Fibroblast of skin of right quadriceps (primary cell): ENCODE measurements at regions not wholly inside any gene's neighbourhood (a gene's known extent, or its start where the extent isn't known, plus 50 kb on each side); places are given as distances from the start of the nearest gene placed in this dataset.
"Not testable (repeated sequence)": the region's sequence is repeated elsewhere in the genome, so short reads cannot be mapped to it uniquely, and the experiment has no call there.

Experiments
- DNase-seq: peaks from one replicate; pipeline ENCODE4 v3.0.0-alpha.2; 2013

DNA sequence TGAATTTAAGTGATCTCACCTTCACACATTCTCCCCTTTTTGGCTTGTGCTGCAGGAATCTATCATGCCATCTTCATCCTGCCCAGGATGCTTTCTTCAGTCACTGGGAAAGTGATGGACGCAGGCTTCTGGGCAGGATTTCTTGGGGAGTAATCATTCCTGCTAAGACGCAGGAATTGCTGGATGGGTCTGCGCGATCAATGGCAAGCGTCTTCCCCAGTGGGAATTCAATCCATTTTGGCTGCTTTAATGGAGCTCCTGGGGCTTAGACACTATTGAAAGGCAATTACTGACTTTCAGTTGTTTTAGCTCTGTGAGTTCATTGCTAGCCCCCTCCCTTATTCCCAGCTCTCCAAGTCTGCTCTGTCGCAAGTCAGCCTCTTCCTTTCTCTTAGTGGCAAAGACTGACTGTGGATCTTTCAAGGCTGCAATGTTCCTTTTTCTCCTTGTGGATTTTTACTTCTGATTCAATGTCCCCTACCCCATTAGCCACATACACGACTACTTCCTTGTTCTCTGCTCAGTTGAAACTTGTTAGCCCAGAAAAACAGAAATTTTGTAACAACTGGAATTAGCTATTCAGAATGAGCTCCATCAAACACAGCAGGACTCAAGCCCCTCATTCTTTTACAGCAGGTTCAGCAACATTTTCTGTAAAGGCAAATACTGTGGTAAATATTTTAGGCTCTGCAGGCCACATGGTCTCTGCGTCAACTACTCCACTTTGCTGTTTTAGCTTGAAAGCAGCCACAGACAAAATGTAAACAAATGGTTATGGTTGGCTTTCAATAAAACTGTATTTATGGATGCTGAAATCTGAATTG, 154.9 kb downstream of the ASB9 start:
- DNase-seq = no peak

DNA sequence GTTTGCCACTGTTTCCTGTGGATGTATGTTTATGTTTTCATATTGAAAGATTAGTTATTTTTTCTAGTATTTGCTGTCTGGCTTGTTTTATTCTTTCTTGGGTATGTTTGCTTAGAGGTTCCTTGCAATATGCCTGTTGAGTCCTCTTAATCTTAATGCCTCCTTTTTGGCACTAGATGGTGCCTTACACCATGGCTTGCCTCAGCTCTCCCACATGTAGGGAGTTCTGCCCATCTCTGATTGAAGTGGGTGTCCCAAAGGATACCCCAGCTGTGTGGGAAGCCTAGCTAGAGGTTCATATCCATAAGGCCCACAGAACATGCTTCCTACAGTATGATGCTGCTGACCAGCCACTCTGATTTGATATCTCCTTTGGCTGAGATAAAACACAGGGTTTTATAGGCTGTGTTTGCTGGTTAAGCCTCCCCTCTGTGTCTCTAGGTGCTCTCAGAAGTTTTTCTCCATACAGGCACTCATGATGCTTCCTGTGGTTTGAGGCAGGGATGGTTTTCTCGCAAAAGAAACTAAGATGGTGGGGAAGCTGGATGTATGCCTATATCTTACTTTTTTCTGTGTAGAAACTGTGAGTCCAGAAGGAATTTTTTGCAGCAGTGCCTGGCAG, 162.4 kb downstream of the ASB9 start:
- DNase-seq = no peak

DNA sequence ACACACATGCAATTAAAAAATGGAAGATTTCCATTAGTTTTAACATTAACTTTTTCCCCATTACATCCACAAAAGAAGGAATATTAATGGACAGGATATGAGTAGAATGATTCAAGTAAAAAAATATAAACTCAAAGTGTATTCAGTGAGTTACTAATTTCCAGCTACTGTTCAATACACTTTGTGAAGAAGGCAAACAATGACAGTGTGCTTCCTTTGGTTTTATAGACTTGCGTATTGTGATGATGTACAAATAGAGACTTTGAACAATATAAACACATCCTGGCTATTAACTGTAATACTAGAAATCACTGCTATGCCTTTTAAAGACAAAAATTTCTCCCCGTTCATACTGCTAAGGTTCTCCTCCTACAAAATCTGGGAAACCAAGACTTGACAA, 171.4 kb downstream of the ASB9 start:
- DNase-seq = no peak

DNA sequence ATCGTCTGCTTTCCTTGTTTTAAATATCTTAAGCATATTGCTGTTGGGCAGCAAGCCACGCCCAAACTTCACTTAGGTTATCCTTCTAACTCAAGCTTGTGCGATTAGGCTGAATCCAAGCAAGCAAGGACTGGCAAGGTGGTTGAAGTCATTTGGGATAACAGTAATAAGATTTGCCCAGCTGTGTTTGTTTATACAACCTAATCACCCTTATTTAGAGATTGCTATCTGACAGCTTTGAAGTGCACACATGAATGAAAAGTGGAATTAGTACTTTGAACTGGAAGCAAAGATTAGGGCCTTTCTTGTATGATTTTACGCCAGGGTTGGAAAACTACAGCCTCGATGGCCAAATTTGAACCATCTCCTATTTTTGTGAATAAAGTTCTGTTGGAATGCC, 182.1 kb downstream of the ASB9 start:
- no peak for DNase-seq

DNA sequence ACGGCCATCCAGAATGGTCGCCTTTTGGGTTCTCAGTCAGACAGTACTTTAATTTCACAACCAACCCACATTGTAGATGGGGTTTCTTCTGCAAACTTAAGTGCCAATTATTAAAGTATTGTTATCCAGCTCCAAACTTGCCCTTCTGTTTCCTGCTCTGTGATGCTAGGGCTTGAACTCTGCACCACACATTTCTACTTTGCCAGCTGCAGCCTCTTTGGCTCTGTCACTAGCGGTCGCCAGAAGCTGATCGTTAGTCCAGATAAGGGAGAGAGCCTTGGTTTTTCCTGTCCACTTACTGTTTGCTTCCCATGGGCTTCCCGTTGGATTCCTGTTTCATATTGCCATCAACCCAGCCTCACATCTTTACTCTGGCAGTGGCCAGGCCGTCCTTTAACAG, 196.6 kb downstream of the ASB9 start:
- DNase-seq = no peak

DNA sequence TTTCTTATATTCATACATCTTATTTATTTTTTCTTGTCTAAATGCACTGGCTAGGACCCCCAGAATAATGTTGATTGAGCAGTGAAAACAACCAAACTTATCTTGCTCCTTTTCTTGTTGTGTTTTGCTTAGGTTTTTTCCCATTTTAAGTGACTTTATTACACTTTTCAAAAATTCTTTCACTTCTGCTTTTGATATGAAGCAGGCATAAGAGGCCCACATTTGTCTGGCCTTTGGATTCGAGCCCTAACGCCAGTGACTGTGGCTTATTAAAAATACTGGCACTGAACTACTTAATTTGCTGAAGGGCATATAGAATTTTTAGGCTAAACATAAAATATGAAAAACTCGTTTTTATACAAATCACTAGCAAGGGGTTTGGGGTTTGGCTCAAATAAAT, 197.0 kb downstream of the ASB9 start:
- DNase-seq = no peak

DNA sequence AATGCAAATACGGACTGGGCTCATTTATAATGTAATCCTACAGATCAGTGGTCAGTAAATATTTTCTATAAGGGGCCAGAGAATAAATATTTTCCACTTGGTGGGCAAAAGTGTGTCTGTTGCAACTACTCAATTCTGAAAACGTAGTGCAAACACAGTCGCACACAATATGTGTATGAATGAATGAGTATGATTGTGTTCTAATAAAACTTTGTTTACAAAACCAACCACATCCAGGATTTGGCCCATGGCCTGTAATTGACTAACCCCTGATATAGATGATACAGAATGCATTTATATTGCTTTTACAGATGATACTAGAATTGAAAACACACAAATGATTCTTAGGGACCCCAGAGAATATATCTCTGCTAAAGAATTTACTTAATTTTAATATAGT, 197.6 kb downstream of the ASB9 start:
- DNase-seq = no peak

DNA sequence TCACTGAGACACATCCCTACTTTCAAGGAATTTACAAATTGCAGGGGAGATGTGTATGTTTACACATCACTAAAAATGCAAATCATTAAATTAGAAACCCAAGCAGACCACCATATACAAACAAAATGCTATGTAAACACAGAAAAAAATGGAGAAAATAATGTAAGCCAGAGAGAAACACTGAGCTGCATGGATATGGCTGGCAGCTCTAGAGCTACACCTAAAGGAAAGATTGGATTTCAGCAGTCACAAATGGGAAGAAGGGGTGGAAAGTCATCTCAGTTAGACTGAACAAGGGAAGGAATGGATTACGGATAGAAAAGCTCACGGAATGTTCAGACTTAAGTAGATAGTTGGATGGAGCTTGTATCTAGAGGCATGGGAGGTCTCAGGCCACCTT, 186.3 kb downstream of the MOSPD2 start:
- DNase-seq = no peak

DNA sequence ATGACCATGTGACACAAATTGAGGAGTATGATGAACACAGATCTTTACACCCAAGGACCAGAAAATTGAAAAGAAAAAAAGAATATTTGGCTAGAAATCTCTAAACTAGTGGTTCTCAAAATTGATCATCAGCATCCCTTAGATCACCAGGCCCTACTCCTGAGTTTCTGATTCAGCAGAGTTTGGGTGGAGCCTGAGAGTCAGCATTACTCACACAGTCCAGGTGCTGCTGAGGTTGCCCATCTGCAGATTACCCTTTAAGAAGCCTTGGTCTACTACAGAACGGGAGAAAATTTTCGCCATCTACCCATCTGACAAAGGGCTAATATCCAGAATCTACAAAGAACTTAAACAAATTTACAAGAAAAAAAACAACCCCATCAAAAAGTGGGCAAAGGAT, 182.8 kb downstream of the MOSPD2 start:
- DNase-seq = no peak

DNA sequence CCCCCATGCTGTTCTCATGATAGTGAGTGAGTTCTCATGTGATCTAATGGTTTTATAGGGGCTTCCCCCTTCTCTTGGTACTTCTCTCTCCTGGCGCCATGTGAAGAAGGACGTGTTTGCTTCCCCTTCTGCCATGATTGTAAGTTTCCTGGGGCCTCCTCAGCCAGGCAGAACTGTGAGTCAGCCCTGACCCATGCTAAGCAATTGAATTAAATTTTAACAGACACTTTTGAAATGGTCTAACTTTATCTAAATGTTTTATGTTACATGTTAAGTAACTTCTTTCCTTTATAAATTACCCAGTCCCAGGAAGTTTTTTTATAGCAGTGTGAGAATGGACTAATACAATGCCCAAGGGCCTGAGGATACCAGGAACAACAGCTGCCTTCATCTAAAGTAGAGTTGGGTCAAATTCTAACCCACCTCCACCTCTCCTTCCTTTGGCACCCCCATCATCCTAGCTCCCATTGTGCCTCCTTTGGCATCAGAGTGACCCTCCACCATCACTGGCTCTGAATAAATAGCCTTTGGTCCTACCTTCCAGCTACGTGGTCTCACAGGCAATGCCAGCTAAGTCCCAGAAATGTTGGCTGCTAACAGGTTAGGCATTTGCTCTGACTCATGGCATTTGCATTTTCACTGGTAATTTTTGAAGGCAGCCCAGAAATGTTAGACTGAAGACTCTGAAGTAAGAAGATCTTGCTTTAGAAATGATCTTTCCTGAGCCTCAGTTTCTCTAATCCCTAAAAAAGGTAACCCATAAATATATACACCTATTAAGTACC, 182.1 kb downstream of the MOSPD2 start:
- peak; percentile 0 for DNase-seq

DNA sequence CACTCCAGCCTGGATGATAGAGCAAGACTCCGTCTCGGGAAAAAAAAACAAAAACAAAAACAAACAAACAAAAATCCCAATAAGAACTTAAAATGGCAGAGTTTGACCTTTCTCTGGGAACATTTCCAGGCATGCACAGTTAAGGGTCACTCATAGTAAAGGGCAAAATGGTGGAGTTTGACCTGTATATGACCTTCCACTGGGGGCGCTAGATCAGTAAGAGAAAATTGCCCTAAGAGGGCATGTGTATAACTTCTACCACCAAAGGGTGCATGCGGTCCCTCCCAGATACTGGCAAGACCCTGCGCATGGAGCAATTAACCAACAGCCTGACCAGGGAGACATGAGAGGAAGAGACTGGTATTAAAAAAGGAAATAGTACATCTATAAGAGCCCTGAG, 177.2 kb downstream of the MOSPD2 start:
- DNase-seq = no peak

DNA sequence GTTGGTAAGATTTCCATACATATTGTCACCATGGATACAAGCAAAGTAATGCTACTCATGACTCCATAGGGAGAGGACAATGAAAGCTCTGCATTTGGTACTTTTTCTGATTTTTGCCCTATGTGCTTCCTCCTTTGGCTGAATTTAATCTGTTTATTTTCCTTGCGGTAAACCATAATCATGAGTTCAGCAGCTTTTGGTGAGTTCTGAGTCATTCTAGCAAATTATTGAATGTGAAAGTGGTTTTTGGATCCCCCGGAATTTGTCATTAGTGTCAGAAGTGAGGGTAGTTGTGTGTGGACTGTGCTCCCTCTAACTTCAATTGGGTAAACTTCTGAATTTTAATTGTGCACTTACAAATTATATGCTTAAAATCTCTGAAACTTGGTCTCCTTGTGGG, 170.3 kb downstream of the MOSPD2 start:
- DNase-seq = no peak

DNA sequence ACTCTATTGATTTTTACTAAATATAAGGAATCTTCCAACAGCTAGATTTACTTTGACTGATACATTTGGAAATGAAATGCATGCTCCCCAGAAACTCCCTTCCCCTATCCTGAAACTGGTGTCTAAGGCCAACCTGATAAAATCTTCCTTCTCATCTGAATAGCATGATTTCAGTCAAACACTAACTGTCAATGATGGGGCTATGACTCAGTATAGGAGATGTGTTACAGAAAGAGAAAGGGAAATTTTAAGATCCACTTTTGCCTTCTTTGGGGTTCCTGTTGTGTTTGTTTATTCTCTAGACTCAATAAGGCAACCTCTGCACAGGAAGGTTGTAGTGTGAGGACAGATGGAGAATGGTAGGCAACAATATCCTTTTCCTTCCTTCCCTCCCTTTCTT, 160.7 kb downstream of the MOSPD2 start:
- DNase-seq = no peak

DNA sequence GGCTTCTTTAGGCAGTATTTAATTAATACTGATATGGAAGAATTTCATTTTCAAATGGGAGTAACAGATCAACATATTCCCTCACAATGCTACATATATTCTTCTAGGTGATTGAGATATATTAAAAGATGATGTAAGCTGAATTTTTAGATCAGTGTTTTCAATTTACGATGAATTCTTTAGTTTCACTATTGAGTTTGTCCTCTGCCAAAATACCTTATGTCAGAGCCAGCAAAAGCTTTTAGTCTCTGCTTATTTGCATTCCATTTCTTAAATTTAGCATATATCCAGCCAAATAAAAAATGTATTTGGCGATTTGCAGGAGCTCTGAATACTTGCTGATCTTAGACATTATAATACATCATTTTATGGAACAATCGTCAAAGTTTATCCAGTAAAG, 144.3 kb downstream of the MOSPD2 start:
- no peak for DNase-seq

DNA sequence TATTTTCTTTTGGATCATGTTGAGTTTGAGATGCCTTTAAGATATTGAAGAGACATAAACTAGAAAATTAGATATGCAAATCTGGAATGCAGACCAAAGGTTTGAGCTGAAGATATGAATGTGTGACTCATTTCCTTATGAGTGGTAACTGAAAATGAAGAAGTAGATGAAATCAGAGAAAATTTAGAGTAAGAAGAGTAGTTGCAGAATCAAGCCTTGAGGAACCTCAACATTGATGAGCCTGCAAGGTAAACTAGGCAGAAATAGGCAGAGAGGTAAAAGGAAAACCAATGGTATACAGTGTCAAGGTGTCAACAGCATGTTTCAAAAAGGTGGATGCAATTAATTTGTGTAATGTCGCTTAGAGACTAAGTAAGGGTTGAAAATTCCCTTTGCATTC, 142.8 kb downstream of the MOSPD2 start:
- no peak for DNase-seq

DNA sequence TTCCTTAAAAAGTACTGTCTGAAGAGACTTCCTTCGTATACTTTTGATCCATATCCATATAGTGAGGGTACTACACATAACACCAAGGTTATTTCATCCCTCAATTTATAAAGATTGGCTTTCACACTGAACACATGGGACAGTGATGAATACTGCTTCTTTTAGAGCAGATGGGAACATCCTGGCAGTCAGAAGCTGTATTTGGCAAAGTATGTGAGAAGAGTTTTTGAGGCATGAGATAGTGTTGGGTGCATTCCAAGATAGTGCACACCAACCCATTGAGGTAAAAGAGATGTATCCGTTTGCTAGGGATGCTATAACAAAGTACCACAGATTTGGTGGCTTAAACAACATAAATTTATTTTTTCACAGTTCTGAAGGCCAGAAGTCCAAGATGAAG, 141.1 kb downstream of the MOSPD2 start:
- peak; percentile 9 for DNase-seq

DNA sequence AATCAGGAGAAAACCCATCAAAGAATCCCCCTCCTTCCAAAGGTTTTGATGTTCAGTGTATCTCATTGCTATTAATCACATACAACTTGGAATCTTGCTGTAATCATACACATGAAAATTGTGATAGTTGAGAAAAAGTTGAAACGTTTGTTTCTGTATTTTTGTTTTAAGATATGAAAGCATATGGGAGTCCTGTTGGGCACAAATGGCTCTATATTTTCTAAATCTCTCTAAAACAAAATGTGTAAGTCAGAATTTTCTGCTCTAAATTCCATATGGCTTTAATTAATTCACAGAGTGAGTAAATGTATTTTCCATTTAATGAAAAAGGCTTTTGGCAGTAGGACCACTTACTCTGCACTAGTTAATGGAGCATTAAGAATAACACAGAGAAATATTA, 140.2 kb downstream of the MOSPD2 start:
- DNase-seq = no peak

DNA sequence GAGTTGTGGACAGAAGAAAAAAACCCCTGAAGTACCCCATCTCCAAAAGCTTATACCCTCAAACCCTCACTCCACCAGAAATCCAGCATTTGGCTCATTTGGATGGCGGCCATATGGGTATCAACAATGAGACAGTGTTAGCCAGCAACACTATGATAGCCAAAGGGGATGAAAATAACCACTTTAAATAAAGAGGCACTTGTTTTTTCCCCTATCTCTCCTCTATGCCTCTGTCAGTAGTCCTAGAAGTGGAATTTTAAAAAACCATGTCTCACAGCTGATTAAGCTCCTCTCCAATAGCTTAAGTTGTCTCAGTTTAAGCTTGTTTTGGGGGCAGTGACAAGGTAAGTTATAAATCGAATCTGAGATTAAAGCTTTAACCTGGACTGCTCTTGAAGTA, 124.0 kb downstream of the MOSPD2 start:
- DNase-seq = no peak

DNA sequence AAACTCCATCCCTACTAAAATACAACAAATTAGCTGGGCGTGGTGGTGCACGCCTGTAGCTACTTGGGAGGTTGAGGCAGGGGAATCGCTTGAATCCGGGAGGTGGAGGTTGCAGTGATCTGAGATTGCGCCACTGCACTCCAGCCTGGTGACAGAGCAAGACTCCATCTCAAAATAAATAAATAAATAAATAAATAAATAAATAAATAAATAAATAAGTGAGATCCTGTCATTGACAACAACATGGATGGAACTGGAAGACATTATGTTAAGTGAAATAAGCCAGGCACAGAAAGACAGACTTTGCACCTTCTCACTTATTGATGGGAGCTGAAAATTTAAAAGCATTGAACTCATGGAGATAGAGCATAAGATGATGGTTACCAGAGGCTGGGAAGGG, 111.2 kb downstream of the MOSPD2 start:
- not testable (repeated sequence) for DNase-seq
